CD4-positive, alpha-beta T cell treated with Interleukin-17A for 4 hours (primary cell): ENCODE measurements at regions not wholly inside any gene's neighbourhood (a gene's known extent, or its start where the extent isn't known, plus 50 kb on each side); places are given as distances from the start of the nearest gene placed in this dataset.

ENCODE experiments used
- DNase-seq: peaks from one replicate; pipeline ENCODE4 v3.0.0-alpha.2; 2020; ENCODE audit warnings: mixed read lengths

GRCh38 chr5:96014395-96014794, 52.7 kb upstream of the ELL2 start:
- DNase-seq: no peak

GRCh38 chr5:96013254-96013653, 51.6 kb upstream of the ELL2 start:
- DNase-seq: no peak

GRCh38 chr5:96012399-96012798, 50.7 kb upstream of the ELL2 start:
- DNase-seq: no peak
